ENCODE measurements at regions not wholly inside any gene's neighbourhood (a gene's known extent, or its start where the extent isn't known, plus 50 kb on each side); places are given as distances from the start of the nearest gene placed in this dataset.

- TF ChIP-seq CTCF (IDR thresholded peaks at IDR 0.05) (no peak), EZH2 (IDR thresholded peaks at IDR 0.05; ENCODE audit: borderline replicate concordance, insufficient read depth, low read depth, low read length, poor library complexity, severe bottlenecking) (no peak)
Observed at GRCh38 chr6:63121166-63121565, 90.1 kb upstream of the FKBP1C start.

Data from B cell (primary cell).